ENCODE measurements at regions not wholly inside any gene's neighbourhood (a gene's known extent, or its start where the extent isn't known, plus 50 kb on each side); places are given as distances from the start of the nearest gene placed in this dataset.

- in situ Hi-C loops (cut with MboI; ENCODE audit: low sequenced_read_pairs, unreplicated experiment) = no loop called here
- no peak for DNase-seq (ENCODE audit: low spot score)
- TF ChIP-seq, protein P1, sequence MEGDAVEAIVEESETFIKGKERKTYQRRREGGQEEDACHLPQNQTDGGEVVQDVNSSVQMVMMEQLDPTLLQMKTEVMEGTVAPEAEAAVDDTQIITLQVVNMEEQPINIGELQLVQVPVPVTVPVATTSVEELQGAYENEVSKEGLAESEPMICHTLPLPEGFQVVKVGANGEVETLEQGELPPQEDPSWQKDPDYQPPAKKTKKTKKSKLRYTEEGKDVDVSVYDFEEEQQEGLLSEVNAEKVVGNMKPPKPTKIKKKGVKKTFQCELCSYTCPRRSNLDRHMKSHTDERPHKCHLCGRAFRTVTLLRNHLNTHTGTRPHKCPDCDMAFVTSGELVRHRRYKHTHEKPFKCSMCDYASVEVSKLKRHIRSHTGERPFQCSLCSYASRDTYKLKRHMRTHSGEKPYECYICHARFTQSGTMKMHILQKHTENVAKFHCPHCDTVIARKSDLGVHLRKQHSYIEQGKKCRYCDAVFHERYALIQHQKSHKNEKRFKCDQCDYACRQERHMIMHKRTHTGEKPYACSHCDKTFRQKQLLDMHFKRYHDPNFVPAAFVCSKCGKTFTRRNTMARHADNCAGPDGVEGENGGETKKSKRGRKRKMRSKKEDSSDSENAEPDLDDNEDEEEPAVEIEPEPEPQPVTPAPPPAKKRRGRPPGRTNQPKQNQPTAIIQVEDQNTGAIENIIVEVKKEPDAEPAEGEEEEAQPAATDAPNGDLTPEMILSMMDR (IDR thresholded peaks at IDR 0.05; ENCODE audit: borderline replicate concordance, control extremely low read depth, extremely low read depth, insufficient read depth, missing control alignments) = no peak
Measured at GRCh38 chr2:143965493-143966164, 554.3 kb downstream of the ZEB2 start.

DNA sequence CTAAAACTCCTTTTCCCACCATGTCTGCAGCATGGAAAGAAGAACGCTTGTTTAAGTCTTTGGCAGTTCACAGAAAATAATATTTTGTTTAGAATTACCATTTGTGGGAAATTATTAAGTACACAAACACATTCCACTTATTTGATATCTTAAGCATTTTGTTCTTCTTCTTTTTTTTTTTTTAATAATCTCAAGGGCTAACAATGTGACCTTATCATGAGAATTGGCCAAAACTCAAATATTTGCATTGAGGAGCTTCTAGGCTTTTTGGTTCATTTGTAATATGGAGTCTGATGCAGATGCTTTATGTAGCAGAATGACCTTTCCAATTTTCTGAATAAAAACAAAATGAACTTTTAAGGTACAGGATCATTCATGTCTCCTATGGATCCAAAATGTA lies 555.0 kb downstream of the ZEB2 start:
- TF ChIP-seq, protein P1 (IDR thresholded peaks at IDR 0.05; ENCODE audit: borderline replicate concordance, control extremely low read depth, extremely low read depth, insufficient read depth, missing control alignments) = no peak
- DNase-seq (ENCODE audit: low spot score) = no peak
- in situ Hi-C loops (cut with MboI; ENCODE audit: low sequenced_read_pairs, unreplicated experiment) = no loop called here

GRCh38 chr2:143960177-143960576 lies 559.7 kb downstream of the ZEB2 start:
- in situ Hi-C loops (cut with MboI; ENCODE audit: low sequenced_read_pairs, unreplicated experiment) = no loop called here
- TF ChIP-seq, protein P1 (IDR thresholded peaks at IDR 0.05; ENCODE audit: borderline replicate concordance, control extremely low read depth, extremely low read depth, insufficient read depth, missing control alignments) = no peak
- DNase-seq (ENCODE audit: low spot score) = no peak

DNA sequence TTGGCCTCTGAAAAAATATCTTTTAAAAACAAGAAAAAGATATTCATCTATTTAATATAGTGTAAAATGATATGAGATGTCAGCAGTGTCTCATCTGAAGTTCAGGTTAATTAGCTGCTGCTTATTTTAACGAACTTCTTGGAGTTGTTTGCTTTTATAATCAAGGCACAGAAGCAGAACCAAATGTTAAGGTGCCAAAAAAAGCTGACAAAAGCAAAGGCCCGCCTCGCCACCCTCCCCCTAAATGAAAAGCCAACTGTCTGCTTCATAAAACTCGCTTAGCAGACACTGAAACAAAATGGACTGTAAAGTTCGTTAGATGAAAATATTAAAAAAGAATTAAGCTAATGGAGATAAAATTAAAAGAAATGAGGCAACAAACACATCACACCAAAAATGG lies 562.6 kb downstream of the ZEB2 start:
- TF ChIP-seq, protein P1 (IDR thresholded peaks at IDR 0.05; ENCODE audit: borderline replicate concordance, control extremely low read depth, extremely low read depth, insufficient read depth, missing control alignments) = no peak
- no peak for DNase-seq (ENCODE audit: low spot score)
- in situ Hi-C loops (cut with MboI; ENCODE audit: low sequenced_read_pairs, unreplicated experiment) = no loop called here

DNA sequence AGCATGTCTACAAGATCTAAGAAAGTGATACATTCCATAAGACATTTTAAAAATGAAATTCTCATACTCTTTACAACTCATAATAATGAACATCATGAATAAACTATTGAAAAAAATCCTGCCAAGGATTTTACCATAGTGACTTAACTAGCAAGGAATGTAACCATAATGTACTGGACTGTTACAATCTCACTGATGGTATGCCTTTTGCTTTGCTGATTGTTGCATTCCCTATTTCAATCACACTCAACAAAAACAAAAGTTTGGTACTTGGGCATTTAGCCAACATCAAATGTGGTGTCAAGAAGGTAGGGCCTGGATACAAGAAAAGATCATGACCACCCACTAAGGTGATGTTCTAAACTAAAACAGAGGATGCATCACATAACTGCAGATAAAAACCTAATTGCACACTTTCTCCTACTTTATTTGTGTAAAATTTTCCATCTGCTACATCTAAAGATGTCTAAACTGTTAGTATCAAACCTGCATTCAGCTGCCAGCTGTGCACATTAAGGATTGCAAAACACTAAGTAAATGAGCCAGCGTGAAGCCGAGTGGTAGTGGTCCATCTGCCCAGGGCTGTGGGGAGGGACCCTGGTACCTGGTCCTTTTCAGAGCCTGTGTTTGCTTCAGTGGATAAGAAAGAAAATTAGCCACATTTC lies 564.4 kb downstream of the ZEB2 start:
- TF ChIP-seq, protein P1 (IDR thresholded peaks at IDR 0.05; ENCODE audit: borderline replicate concordance, control extremely low read depth, extremely low read depth, insufficient read depth, missing control alignments) = no peak
- in situ Hi-C loops (cut with MboI; ENCODE audit: low sequenced_read_pairs, unreplicated experiment) = no loop called here
- no peak for DNase-seq (ENCODE audit: low spot score)

DNA sequence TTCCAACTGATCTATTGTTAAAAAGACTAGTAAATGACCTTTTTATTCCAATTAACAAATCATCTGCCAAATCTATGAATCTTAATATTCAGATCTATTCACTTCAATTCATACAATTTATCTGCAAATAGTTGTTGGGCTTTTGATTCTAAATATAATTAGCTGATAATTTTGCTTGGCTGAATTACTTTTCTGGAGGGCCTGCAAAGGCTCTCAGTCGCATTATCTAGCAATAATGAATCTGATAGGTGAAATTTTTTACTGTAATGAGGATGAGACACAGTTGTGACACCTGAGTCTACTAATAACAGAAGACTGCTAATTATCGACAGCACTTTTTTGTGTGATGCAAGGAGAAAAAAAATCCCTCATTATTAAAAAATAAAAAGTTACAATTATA lies 565.1 kb downstream of the ZEB2 start:
- TF ChIP-seq, protein P1 (IDR thresholded peaks at IDR 0.05; ENCODE audit: borderline replicate concordance, control extremely low read depth, extremely low read depth, insufficient read depth, missing control alignments) = no peak
- in situ Hi-C loops (cut with MboI; ENCODE audit: low sequenced_read_pairs, unreplicated experiment) = no loop called here
- DNase-seq (ENCODE audit: low spot score) = no peak
